Activated CD4-positive, alpha-beta memory T cell treated with anti-CD3 and anti-CD28 coated beads, Interleukin-2, amount 10 ng/mL, durations not matched to agents 7 days and 5 days (primary cell): ENCODE measurements at regions not wholly inside any gene's neighbourhood (a gene's known extent, or its start where the extent isn't known, plus 50 kb on each side); places are given as distances from the start of the nearest gene placed in this dataset.
"Not testable (repeated sequence)": the region's sequence is repeated elsewhere in the genome, so short reads cannot be mapped to it uniquely, and the experiment has no call there.

Source experiments
- CTCF ChIA-PET: fragments of 350-600 bp; sonication (Branson Sonifier 250); formaldehyde crosslinking; loops from one replicate; lab custom pipeline; 2021; ENCODE audit warnings: antibody characterized with exemption, inconsistent platforms; lab: Charles Lee
- POLR2A ChIA-PET: fragments of 350-600 bp; sonication (Branson Sonifier 250); formaldehyde crosslinking; loops from one replicate; lab custom pipeline; 2021; ENCODE audit warnings: antibody characterized with exemption; lab: Charles Lee
- DNase-seq: peaks from one replicate; pipeline ENCODE4 v3.0.0-alpha.2; 2020
- H3K27ac Mint-ChIP-seq: one replicate; pipeline ENCODE4 v1.8.0; 2021; ENCODE audit warnings: mild to moderate bottlenecking, mixed read lengths
- H3K27me3 Mint-ChIP-seq: one replicate; pipeline ENCODE4 v1.8.0; 2021; ENCODE audit warnings: mixed read lengths
- H3K36me3 Mint-ChIP-seq: one replicate; pipeline ENCODE4 v1.8.0; 2021; ENCODE audit warnings: low read depth, mixed read lengths
- H3K4me1 Mint-ChIP-seq: one replicate; pipeline ENCODE4 v1.8.0; 2021; ENCODE audit warnings: mixed read lengths
- H3K4me3 Mint-ChIP-seq: one replicate; pipeline ENCODE4 v1.8.0; 2021; ENCODE audit warnings: mild to moderate bottlenecking, mixed read lengths
- H3K9me3 Mint-ChIP-seq: one replicate; pipeline ENCODE4 v1.8.0; 2021; ENCODE audit warnings: mixed read lengths

- no peaks in the 10 kb centered on the region for H3K27me3 Mint-ChIP-seq
- DNase-seq: no peak
- peaks cover 11% of the 10 kb centered on the region for H3K9me3 Mint-ChIP-seq
- H3K4me3 Mint-ChIP-seq: no peak overlapping the region
- H3K4me1 Mint-ChIP-seq: no peaks in the 10 kb centered on the region
- POLR2A ChIA-PET: no interaction called here
- H3K36me3 Mint-ChIP-seq: no peaks in the 10 kb centered on the region
- no peak overlapping the region for H3K27ac Mint-ChIP-seq
- CTCF ChIA-PET: no interaction called here
Measured at GRCh38 chr12:61254225-61254624, 1006.0 kb upstream of the USP15 start.

GRCh38 chr12:61264294-61264693 is 995.9 kb upstream of the USP15 start:
- not testable (repeated sequence) for H3K4me1 Mint-ChIP-seq
- peaks cover 24% of the 10 kb centered on the region for H3K9me3 Mint-ChIP-seq

GRCh38 chr12:61267474-61267873 is 992.7 kb upstream of the USP15 start:
- H3K9me3 Mint-ChIP-seq: peaks cover 23% of the 10 kb centered on the region
- POLR2A ChIA-PET: no interaction called here
- H3K4me1 Mint-ChIP-seq: no peaks in the 10 kb centered on the region
- H3K36me3 Mint-ChIP-seq: no peaks in the 10 kb centered on the region
- CTCF ChIA-PET: no interaction called here
- no peak overlapping the region for H3K27ac Mint-ChIP-seq
- no peaks in the 10 kb centered on the region for H3K27me3 Mint-ChIP-seq
- no peak for DNase-seq
- no peak overlapping the region for H3K4me3 Mint-ChIP-seq

More at GRCh38 chr12:61264294-61264693, 995.9 kb upstream of the USP15 start:
- DNase-seq, POLR2A ChIA-PET, H3K36me3 Mint-ChIP-seq, H3K4me3 Mint-ChIP-seq, H3K27me3 Mint-ChIP-seq, H3K27ac Mint-ChIP-seq, CTCF ChIA-PET: not testable (repeated sequence)

GRCh38 chr12:61272441-61272840 is 987.8 kb upstream of the USP15 start:
- DNase-seq: no peak
- ChIA-PET CTCF (no interaction called here), POLR2A (no interaction called here)
- Mint-ChIP-seq H3K36me3 (no peaks in the 10 kb centered on the region), H3K4me1 (no peaks in the 10 kb centered on the region), H3K27ac (no peak overlapping the region), H3K27me3 (no peaks in the 10 kb centered on the region), H3K4me3 (no peak overlapping the region), H3K9me3 (peaks cover 8% of the 10 kb centered on the region)

GRCh38 chr12:61282790-61283575 is 977.2 kb upstream of the USP15 start:
- DNase-seq: no peak
- Mint-ChIP-seq H3K27me3 (no peaks in the 10 kb centered on the region), H3K27ac (no peak overlapping the region), H3K4me1 (no peaks in the 10 kb centered on the region), H3K4me3 (no peak overlapping the region), H3K9me3 (peaks cover 10% of the 10 kb centered on the region), H3K36me3 (no peaks in the 10 kb centered on the region)
- ChIA-PET CTCF (no interaction called here), POLR2A (no interaction called here)

GRCh38 chr12:61290473-61290872 is 969.7 kb upstream of the USP15 start:
- H3K27me3 Mint-ChIP-seq: no peaks in the 10 kb centered on the region
- H3K36me3 Mint-ChIP-seq: no peaks in the 10 kb centered on the region
- no peak for DNase-seq
- no peaks in the 10 kb centered on the region for H3K4me1 Mint-ChIP-seq
- H3K27ac Mint-ChIP-seq: no peak overlapping the region
- ChIA-PET POLR2A (no interaction called here), CTCF (no interaction called here)
- H3K4me3 Mint-ChIP-seq: no peak overlapping the region
- H3K9me3 Mint-ChIP-seq: peaks cover 26% of the 10 kb centered on the region

- POLR2A ChIA-PET: no interaction called here
- peaks cover 25% of the 10 kb centered on the region for H3K9me3 Mint-ChIP-seq
- no peak overlapping the region for H3K4me3 Mint-ChIP-seq
- H3K27me3 Mint-ChIP-seq: no peaks in the 10 kb centered on the region
- no peak for DNase-seq
- CTCF ChIA-PET: no interaction called here
- H3K4me1 Mint-ChIP-seq: no peaks in the 10 kb centered on the region
- H3K27ac Mint-ChIP-seq: no peak overlapping the region
- H3K36me3 Mint-ChIP-seq: no peaks in the 10 kb centered on the region
Measured at GRCh38 chr12:61291647-61292046, 968.6 kb upstream of the USP15 start.

- POLR2A ChIA-PET, H3K27me3 Mint-ChIP-seq, H3K36me3 Mint-ChIP-seq, H3K4me1 Mint-ChIP-seq, H3K4me3 Mint-ChIP-seq, CTCF ChIA-PET, DNase-seq, H3K27ac Mint-ChIP-seq: not testable (repeated sequence)
- H3K9me3 Mint-ChIP-seq: peaks cover 12% of the 10 kb centered on the region
Measured at GRCh38 chr12:61294011-61294410, 966.2 kb upstream of the USP15 start.

GRCh38 chr12:61301817-61302216 is 958.4 kb upstream of the USP15 start:
- peaks cover 3% of the 10 kb centered on the region for H3K9me3 Mint-ChIP-seq
- no peaks in the 10 kb centered on the region for H3K4me1 Mint-ChIP-seq
- no peaks in the 10 kb centered on the region for H3K36me3 Mint-ChIP-seq
- ChIA-PET CTCF (no interaction called here), POLR2A (no interaction called here)
- H3K27ac Mint-ChIP-seq: no peak overlapping the region
- DNase-seq: no peak
- no peak overlapping the region for H3K4me3 Mint-ChIP-seq
- H3K27me3 Mint-ChIP-seq: no peaks in the 10 kb centered on the region

- ChIA-PET CTCF (no interaction called here), POLR2A (no interaction called here)
- peaks cover 7% of the 10 kb centered on the region for H3K9me3 Mint-ChIP-seq
- no peak overlapping the region for H3K27ac Mint-ChIP-seq
- H3K4me1 Mint-ChIP-seq: no peaks in the 10 kb centered on the region
- H3K36me3 Mint-ChIP-seq: no peaks in the 10 kb centered on the region
- DNase-seq: no peak
- no peaks in the 10 kb centered on the region for H3K27me3 Mint-ChIP-seq
- no peak overlapping the region for H3K4me3 Mint-ChIP-seq
Measured at GRCh38 chr12:61302282-61302681, 957.9 kb upstream of the USP15 start.

- no peak for DNase-seq
- POLR2A ChIA-PET: no interaction called here
- H3K27ac Mint-ChIP-seq: no peak overlapping the region
- CTCF ChIA-PET: no interaction called here
- no peaks in the 10 kb centered on the region for H3K27me3 Mint-ChIP-seq
- no peaks in the 10 kb centered on the region for H3K36me3 Mint-ChIP-seq
- H3K4me3 Mint-ChIP-seq: no peak overlapping the region
- peaks cover 9% of the 10 kb centered on the region for H3K9me3 Mint-ChIP-seq
- no peaks in the 10 kb centered on the region for H3K4me1 Mint-ChIP-seq
Measured at GRCh38 chr12:61308220-61308619, 952.0 kb upstream of the USP15 start.

- Mint-ChIP-seq H3K27me3 (no peaks in the 10 kb centered on the region), H3K27ac (no peak overlapping the region), H3K4me3 (no peak overlapping the region), H3K4me1 (no peaks in the 10 kb centered on the region), H3K9me3 (peaks cover 12% of the 10 kb centered on the region), H3K36me3 (no peaks in the 10 kb centered on the region)
- DNase-seq: no peak
- POLR2A ChIA-PET: no interaction called here
- CTCF ChIA-PET: no interaction called here
Measured at GRCh38 chr12:61311413-61311812, 948.8 kb upstream of the USP15 start.

GRCh38 chr12:61348871-61349270 is 911.3 kb upstream of the USP15 start:
- Mint-ChIP-seq H3K9me3 (no peaks in the 10 kb centered on the region), H3K4me1 (no peaks in the 10 kb centered on the region), H3K36me3 (no peaks in the 10 kb centered on the region), H3K27me3 (no peaks in the 10 kb centered on the region), H3K27ac (no peak overlapping the region), H3K4me3 (no peak overlapping the region)
- DNase-seq: no peak
- ChIA-PET POLR2A (no interaction called here), CTCF (interaction anchor here (0.7 kb wide), 1 partner anchor 832 kb away, joined by 3 read pairs; no protein-coding TSS in a partner anchor)

GRCh38 chr12:61355105-61355504 is 905.1 kb upstream of the USP15 start:
- ChIA-PET CTCF (no interaction called here), POLR2A (no interaction called here)
- Mint-ChIP-seq H3K9me3 (no peaks in the 10 kb centered on the region), H3K27ac (no peak overlapping the region), H3K4me1 (no peaks in the 10 kb centered on the region), H3K36me3 (no peaks in the 10 kb centered on the region), H3K27me3 (no peaks in the 10 kb centered on the region), H3K4me3 (no peak overlapping the region)
- DNase-seq: no peak
